Psoas muscle (tissue), 7 donors: ENCODE measurements at regions not wholly inside any gene's neighbourhood (a gene's known extent, or its start where the extent isn't known, plus 50 kb on each side); places are given as distances from the start of the nearest gene placed in this dataset.

Experiments used
- ATAC-seq, 4 donors: fragments of 200-7000 bp; cut with Tn5 transposase; one replicate each; pipeline ENCODE4 v1.9.1; 2020; ENCODE audit warnings: moderate library complexity in 3 of 4, mild to moderate bottlenecking in 2 of 4
- DNase-seq, 2 donors: peaks; one replicate each; pipeline ENCODE4 v3.0.0-alpha.2; 2020
- H3K27ac ChIP-seq: fragments of 200-600 bp; one replicate; pipeline ENCODE4 v1.8.0; 2022
- H3K27me3 ChIP-seq, 3 donors: fragments of 200-600 bp in 1 of 3; one replicate each; pipeline versions ENCODE4 v1.6.1 to v1.8.0; 2013 to 2022; ENCODE audit warnings: low read length in 2 of 3, mild to moderate bottlenecking in 2 of 3, moderate library complexity in 1 of 3; ENCODE audit not compliant: insufficient read depth in 3 of 3
- H3K36me3 ChIP-seq, 2 donors: fragments of 200-600 bp in 1 of 2; one replicate each; pipeline versions ENCODE4 v1.6.1 to v1.8.0; 2013 to 2022; ENCODE audit warnings: low read depth in 1 of 2, mild to moderate bottlenecking in 1 of 2, moderate library complexity in 1 of 2; ENCODE audit not compliant: insufficient read depth in 1 of 2
- H3K4me1 ChIP-seq: fragments of 200-600 bp; one replicate; pipeline ENCODE4 v1.8.0; 2022
- H3K4me3 ChIP-seq: fragments of 200-600 bp; one replicate; pipeline ENCODE4 v1.8.0; 2022; ENCODE audit warnings: mild to moderate bottlenecking
- H3K9me3 ChIP-seq: fragments of 200-600 bp; one replicate; pipeline ENCODE4 v1.8.0; 2022
- CTCF ChIP-seq: fragments of 200-600 bp; IDR thresholded peaks from one replicate; pipeline ENCODE4 v1.8.0; 2022; ENCODE audit warnings: antibody characterized with exemption
- WGBS, 3 donors: extraction: QIAGEN DNeasy Blood & Tissue Kit; methylation state at CpG; one replicate each; pipeline versions ENCODE4 v1.1.6 to v1.1.7; 2013; 5-methylcytosine and 5-hydroxymethylcytosine counted together
- intact Hi-C, 2 donors: fragments of 100-400 bp; cut with DNase I; formaldehyde crosslinking; loops; one replicate each; pipeline versions ENCODE4 v1.11.0 to v1.14.2; 2022
- donor health status: healthy with polysubstance abuse.
- donor health status: DM: no; HTN: no; CAD: no; lungs with moderate emphysema.
- donor health status: Bipolar disorder and iron deficiency.
- donor health status: healthy.
- donor health status: DM: yes; HTN: yes; CAD: no.
- donor health status: DM: no; HTN: no; CAD: no.
- donor health status: DM: yes; HTN: yes; CAD: no.

- intact Hi-C loops, result no loop called here
- Histone ChIP-seq H3K27ac (no peak overlapping the region), H3K4me1 (no peaks in the 10 kb centered on the region), H3K9me3 (no peaks in the 10 kb centered on the region), H3K36me3 (peaks cover 0 to 4% of the 10 kb centered on the region in 2 donors), H3K27me3 (peaks cover 0 to 14% (median 0%) of the 10 kb centered on the region in 3 donors), H3K4me3 (peak overlapping the region; percentile 73)
- DNase-seq (no peak), ATAC-seq (no peak)
- WGBS, 3 donors, result 38 to 46% (median 46%) methylated on average over 10 of the region's 10 CpGs
- TF ChIP-seq CTCF, result no peak
Measured at GRCh38 chrX:2610246-2611170, 80.6 kb upstream of the CD99 start.

GRCh38 chrX:2609431-2610238 is 81.5 kb upstream of the CD99 start:
- no peak for DNase-seq
- H3K36me3 ChIP-seq, result peaks cover 0 to 4% of the 10 kb centered on the region in 2 donors
- 0 to 2% (median 1%) methylated on average over 33 to 44 of the region's 44 CpGs for WGBS, 3 donors
- no peaks in the 10 kb centered on the region for H3K9me3 ChIP-seq
- peak overlapping the region; percentile 43 for H3K27ac ChIP-seq
- peaks cover 0 to 14% (median 0%) of the 10 kb centered on the region in 3 donors for H3K27me3 ChIP-seq
- TF ChIP-seq CTCF, result peak; percentile 6
- peak overlapping the region; percentile 73 for H3K4me3 ChIP-seq
- intact Hi-C loops, result no loop called here
- no peak for ATAC-seq
- H3K4me1 ChIP-seq, result no peaks in the 10 kb centered on the region

DNA sequence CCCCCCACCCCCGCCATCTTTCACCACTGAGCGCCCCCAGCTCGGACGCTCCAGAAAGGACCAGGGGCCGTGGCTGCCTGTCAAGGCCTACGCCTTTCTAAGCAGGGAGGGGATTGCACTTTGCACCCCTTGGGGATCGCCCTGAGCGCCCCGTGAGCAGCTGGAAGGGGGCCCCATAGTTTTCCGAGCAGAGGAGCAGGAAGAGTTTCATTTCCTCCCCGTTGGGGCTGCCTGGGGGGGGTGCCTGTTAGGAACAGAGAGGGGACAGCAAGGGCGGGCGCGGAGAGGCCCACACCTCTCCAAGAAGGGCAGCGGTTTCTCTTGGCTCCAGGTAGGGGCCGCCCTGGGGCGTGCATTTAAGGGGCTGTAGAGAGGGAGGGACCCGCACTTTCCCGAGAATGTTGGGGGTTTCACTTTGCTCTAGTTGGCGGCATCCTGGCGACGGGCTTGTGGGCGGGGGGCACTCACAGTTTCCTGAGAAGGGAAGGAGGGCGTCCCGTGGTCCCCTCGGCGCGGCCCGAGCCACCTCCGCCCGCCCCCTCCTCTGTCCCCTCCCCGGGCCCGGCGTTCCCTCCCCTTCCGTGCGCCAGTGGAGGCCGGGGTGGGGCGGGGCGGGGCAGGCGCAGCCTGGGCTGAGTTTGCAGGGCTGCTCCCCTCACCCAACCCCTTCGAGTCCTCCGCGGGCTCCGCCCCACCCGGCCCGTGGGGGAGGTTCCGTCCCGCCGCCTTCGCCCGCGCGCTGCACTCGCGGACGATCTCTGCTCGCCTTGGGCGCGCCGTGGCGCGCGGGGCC is 82.3 kb upstream of the CD99 start:
- no peak for TF ChIP-seq CTCF
- Histone ChIP-seq H3K4me1 (no peaks in the 10 kb centered on the region), H3K4me3 (peak overlapping the region; percentile 73), H3K9me3 (no peaks in the 10 kb centered on the region), H3K27ac (peak overlapping the region; percentile 57), H3K27me3 (peaks cover 0 to 14% (median 0%) of the 10 kb centered on the region in 3 donors), H3K36me3 (peaks cover 0 to 4% of the 10 kb centered on the region in 2 donors)
- WGBS, 3 donors, result 1 to 2% (median 1%) methylated on average over 46 to 61 of the region's 63 CpGs
- intact Hi-C loops, result no loop called here
- peak; percentile 86 to 90 for DNase-seq
- ATAC-seq, result peak; percentile 88 to 97 (median 96)

- ATAC-seq, result no peak
- H3K27me3 ChIP-seq, result peaks cover 0 to 11% (median 0%) of the 10 kb centered on the region in 3 donors
- H3K36me3 ChIP-seq, result no peaks in the 10 kb centered on the region
- WGBS, 3 donors, result 94 to 100% (median 99%) methylated on average over 2 of the region's 2 CpGs
- H3K9me3 ChIP-seq, result no peaks in the 10 kb centered on the region
- no peak overlapping the region for H3K27ac ChIP-seq
- no peaks in the 10 kb centered on the region for H3K4me1 ChIP-seq
- TF ChIP-seq CTCF, result no peak
- no peak overlapping the region for H3K4me3 ChIP-seq
- no peak for DNase-seq
- intact Hi-C loops, result no loop called here
Measured at GRCh38 chrX:2607113-2607512, 84.0 kb upstream of the CD99 start.
